ENCODE measurements at regions not wholly inside any gene's neighbourhood (a gene's known extent, or its start where the extent isn't known, plus 50 kb on each side); places are given as distances from the start of the nearest gene placed in this dataset.

GRCh38 chr15:39180483-39180933, 400.4 kb upstream of the THBS1 start:
- POLR2A ChIA-PET = no interaction called here

GRCh38 chr15:39181056-39181747, 399.7 kb upstream of the THBS1 start:
- in situ Hi-C loops (cut with HindIII; ENCODE audit: low pct_unique_long_range_greater_than_20kb, low sequenced_read_pairs) (no loop called here), intact Hi-C loops (cut with micrococcal nuclease; ENCODE audit: unreplicated experiment) (no loop called here)
- no peaks in the 10 kb centered on the region for H3K4me1 ChIP-seq (ENCODE audit: control insufficient read depth, insufficient read depth, low read length)
- 0 out of 2 replicates have a peak, but pooled peaks cover 3% of the 10 kb centered on the region for H3K9me3 ChIP-seq (ENCODE audit: control insufficient read depth, insufficient read depth, low read depth, low read length)
- H3K36me3 ChIP-seq (ENCODE audit: control insufficient read depth, insufficient read depth, low read length) = no peaks in the 10 kb centered on the region
- no peak overlapping the region for H3K4me3 ChIP-seq (ENCODE audit: low read depth in 2 of 2, low read length in 2 of 2)
- no peak for ATAC-seq
- ChIA-PET CTCF (no interaction called here), POLR2A (no interaction called here)
- no peaks in the 10 kb centered on the region for H3K27me3 ChIP-seq (ENCODE audit: control insufficient read depth, insufficient read depth, low read length)
- no peak overlapping the region for H3K27ac ChIP-seq (ENCODE audit: low read length)
- no peak for TF ChIP-seq SIN3A (IDR thresholded peaks at IDR 0.05; ENCODE audit: borderline replicate concordance, insufficient read depth, low read depth, low read length)
- no peak for TF ChIP-seq CTCF (IDR thresholded peaks at IDR 0.05)
- no peak for TF ChIP-seq TCF7L2 (IDR thresholded peaks at IDR 0.05; ENCODE audit: low read depth, low read length)
- TF ChIP-seq, protein P1, sequence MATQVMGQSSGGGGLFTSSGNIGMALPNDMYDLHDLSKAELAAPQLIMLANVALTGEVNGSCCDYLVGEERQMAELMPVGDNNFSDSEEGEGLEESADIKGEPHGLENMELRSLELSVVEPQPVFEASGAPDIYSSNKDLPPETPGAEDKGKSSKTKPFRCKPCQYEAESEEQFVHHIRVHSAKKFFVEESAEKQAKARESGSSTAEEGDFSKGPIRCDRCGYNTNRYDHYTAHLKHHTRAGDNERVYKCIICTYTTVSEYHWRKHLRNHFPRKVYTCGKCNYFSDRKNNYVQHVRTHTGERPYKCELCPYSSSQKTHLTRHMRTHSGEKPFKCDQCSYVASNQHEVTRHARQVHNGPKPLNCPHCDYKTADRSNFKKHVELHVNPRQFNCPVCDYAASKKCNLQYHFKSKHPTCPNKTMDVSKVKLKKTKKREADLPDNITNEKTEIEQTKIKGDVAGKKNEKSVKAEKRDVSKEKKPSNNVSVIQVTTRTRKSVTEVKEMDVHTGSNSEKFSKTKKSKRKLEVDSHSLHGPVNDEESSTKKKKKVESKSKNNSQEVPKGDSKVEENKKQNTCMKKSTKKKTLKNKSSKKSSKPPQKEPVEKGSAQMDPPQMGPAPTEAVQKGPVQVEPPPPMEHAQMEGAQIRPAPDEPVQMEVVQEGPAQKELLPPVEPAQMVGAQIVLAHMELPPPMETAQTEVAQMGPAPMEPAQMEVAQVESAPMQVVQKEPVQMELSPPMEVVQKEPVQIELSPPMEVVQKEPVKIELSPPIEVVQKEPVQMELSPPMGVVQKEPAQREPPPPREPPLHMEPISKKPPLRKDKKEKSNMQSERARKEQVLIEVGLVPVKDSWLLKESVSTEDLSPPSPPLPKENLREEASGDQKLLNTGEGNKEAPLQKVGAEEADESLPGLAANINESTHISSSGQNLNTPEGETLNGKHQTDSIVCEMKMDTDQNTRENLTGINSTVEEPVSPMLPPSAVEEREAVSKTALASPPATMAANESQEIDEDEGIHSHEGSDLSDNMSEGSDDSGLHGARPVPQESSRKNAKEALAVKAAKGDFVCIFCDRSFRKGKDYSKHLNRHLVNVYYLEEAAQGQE (IDR thresholded peaks at IDR 0.05; ENCODE audit: insufficient read depth in 1 of 2, low read depth in 2 of 2, low read length in 1 of 2) = no peak
- TF ChIP-seq POLR2AphosphoS5 (IDR thresholded peaks at IDR 0.05; ENCODE audit: low read depth, low read length) = no peak
- no peak for DNase-seq (ENCODE audit: low read depth, low spot score)
- no TSS peak for BruUV-seq (replicated peaks)

More at GRCh38 chr15:39180483-39180933, 400.4 kb upstream of the THBS1 start:
- in situ Hi-C loops (cut with HindIII; ENCODE audit: low pct_unique_long_range_greater_than_20kb, low sequenced_read_pairs) (no loop called here), intact Hi-C loops (cut with micrococcal nuclease; ENCODE audit: unreplicated experiment) (no loop called here)
- CTCF ChIA-PET = no interaction called here
- H3K9me3 ChIP-seq (ENCODE audit: control insufficient read depth, insufficient read depth, low read depth, low read length) = 0 out of 2 replicates have a peak, but pooled peaks cover 3% of the 10 kb centered on the region
- no peak overlapping the region for H3K27ac ChIP-seq (ENCODE audit: low read length)
- H3K4me1 ChIP-seq (ENCODE audit: control insufficient read depth, insufficient read depth, low read length) = no peaks in the 10 kb centered on the region
- TF ChIP-seq TCF7L2 (IDR thresholded peaks at IDR 0.05; ENCODE audit: low read depth, low read length) (no peak), SIN3A (IDR thresholded peaks at IDR 0.05; ENCODE audit: borderline replicate concordance, insufficient read depth, low read depth, low read length) (no peak), CTCF (IDR thresholded peaks at IDR 0.05) (no peak), POLR2AphosphoS5 (IDR thresholded peaks at IDR 0.05; ENCODE audit: low read depth, low read length) (no peak)
- TF ChIP-seq, protein P1 (IDR thresholded peaks at IDR 0.05; ENCODE audit: insufficient read depth in 1 of 2, low read depth in 2 of 2, low read length in 1 of 2) = no peak
- ATAC-seq = no peak
- DNase-seq (ENCODE audit: low read depth, low spot score) = no peak
- no peak overlapping the region for H3K4me3 ChIP-seq (ENCODE audit: low read depth in 2 of 2, low read length in 2 of 2)
- no peaks in the 10 kb centered on the region for H3K36me3 ChIP-seq (ENCODE audit: control insufficient read depth, insufficient read depth, low read length)
- H3K27me3 ChIP-seq (ENCODE audit: control insufficient read depth, insufficient read depth, low read length) = no peaks in the 10 kb centered on the region
- BruUV-seq (replicated peaks) = no TSS peak

Data from Panc1 (cell line).